MM.1S (cell line): ENCODE measurements at regions not wholly inside any gene's neighbourhood (a gene's known extent, or its start where the extent isn't known, plus 50 kb on each side); places are given as distances from the start of the nearest gene placed in this dataset.

Experiments
- EZH2phosphoT487 ChIP-seq: fragments of 300-600 bp; sonication (generic); IDR thresholded peaks from 2 replicates; pipeline ENCODE4 v1.6.1; 2018; ENCODE audit warnings: antibody characterized with exemption, low read length
- TF ChIP-seq, protein P1 (sequence below): fragments of 300-600 bp; sonication (generic); IDR thresholded peaks from 2 replicates; pipeline ENCODE4 v1.5.1; 2016; ENCODE audit warnings: antibody characterized with exemption, low read length, mixed read lengths

DNA sequence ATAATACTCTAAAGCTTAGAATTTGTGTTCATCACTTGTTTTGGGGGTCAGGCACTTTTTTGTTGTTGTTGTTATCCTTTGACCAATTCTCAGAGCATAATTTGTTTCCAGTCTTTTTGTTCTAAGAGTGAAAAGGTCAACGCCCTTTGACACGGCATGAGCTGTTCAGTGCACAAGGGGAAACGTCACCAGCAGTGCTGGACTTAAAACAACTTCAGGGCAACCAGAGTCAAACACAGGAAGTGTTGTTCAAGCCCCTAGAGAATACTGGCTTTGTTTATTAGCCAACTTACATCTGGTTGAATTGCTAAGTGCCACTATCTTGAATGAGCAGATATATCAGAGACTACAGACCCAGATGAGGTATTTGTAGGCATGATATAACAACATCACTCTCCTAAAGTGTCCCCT, 368.9 kb downstream of the TMEM161B start:
- TF ChIP-seq, protein P1, sequence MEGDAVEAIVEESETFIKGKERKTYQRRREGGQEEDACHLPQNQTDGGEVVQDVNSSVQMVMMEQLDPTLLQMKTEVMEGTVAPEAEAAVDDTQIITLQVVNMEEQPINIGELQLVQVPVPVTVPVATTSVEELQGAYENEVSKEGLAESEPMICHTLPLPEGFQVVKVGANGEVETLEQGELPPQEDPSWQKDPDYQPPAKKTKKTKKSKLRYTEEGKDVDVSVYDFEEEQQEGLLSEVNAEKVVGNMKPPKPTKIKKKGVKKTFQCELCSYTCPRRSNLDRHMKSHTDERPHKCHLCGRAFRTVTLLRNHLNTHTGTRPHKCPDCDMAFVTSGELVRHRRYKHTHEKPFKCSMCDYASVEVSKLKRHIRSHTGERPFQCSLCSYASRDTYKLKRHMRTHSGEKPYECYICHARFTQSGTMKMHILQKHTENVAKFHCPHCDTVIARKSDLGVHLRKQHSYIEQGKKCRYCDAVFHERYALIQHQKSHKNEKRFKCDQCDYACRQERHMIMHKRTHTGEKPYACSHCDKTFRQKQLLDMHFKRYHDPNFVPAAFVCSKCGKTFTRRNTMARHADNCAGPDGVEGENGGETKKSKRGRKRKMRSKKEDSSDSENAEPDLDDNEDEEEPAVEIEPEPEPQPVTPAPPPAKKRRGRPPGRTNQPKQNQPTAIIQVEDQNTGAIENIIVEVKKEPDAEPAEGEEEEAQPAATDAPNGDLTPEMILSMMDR = no peak
- no peak for TF ChIP-seq EZH2phosphoT487
